ENCODE measurements at regions not wholly inside any gene's neighbourhood (a gene's known extent, or its start where the extent isn't known, plus 50 kb on each side); places are given as distances from the start of the nearest gene placed in this dataset.

DNA sequence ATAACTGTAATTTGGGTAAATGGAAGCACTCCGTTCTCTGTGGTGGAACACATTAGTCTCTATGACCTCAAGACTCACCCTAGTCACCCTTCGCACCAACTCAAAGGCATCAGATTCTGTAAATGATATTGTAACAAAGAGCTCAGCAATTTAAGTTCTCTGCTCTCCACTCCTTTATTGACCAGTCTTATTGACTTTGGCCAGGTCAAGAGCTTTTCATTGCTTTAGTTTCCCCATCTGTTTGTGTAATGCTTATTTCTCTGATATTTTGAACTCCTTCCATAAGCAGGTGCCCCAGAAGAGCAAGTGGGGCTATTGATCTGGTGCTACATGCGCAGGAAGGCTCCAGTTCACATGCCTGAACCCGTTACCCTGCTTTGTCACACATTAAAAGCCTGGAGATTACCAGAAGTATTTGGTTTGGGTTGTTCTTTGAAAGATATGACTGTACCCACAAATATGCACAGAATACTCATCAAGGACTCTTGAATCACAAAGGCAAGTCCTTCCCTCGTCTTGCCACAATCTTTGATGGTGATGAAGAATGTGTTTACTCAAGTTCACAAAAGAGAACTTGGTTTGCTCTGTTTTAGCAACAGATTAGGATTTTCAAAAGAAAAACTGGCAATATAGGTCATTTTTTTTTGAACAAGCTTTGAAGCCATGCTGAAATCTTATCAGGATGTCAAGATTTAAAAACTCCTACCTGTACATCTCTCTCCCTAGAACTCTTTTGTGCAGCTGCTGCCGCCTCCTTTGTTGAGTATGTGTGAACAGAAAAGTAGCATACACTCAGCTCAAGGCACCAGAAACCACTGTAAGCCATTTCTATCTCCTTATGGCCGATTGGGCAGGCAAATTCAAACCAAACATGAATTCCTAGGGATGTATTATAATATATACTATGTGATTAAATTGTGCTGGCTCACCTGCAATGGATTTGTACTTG is 193.9 kb downstream of the BCAT1 start:
- TF ChIP-seq POLR2A (IDR thresholded peaks at IDR 0.05) (no peak), EP300 (IDR thresholded peaks at IDR 0.05) (no peak)
- TF ChIP-seq, protein P1, sequence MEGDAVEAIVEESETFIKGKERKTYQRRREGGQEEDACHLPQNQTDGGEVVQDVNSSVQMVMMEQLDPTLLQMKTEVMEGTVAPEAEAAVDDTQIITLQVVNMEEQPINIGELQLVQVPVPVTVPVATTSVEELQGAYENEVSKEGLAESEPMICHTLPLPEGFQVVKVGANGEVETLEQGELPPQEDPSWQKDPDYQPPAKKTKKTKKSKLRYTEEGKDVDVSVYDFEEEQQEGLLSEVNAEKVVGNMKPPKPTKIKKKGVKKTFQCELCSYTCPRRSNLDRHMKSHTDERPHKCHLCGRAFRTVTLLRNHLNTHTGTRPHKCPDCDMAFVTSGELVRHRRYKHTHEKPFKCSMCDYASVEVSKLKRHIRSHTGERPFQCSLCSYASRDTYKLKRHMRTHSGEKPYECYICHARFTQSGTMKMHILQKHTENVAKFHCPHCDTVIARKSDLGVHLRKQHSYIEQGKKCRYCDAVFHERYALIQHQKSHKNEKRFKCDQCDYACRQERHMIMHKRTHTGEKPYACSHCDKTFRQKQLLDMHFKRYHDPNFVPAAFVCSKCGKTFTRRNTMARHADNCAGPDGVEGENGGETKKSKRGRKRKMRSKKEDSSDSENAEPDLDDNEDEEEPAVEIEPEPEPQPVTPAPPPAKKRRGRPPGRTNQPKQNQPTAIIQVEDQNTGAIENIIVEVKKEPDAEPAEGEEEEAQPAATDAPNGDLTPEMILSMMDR (IDR thresholded peaks at IDR 0.05): no peak

Data from stomach (tissue), 4 donors.